Amniotic stem cell (primary cell): ENCODE measurements at regions not wholly inside any gene's neighbourhood (a gene's known extent, or its start where the extent isn't known, plus 50 kb on each side); places are given as distances from the start of the nearest gene placed in this dataset.

Experiments used
- DNase-seq: peaks from one replicate; lab custom pipeline; 2025; lab: John Stamatoyannopoulos, UW

- no peak for DNase-seq
Observed at GRCh38 chr5:6806668-6807067, 93.4 kb downstream of the TENT4A start.

GRCh38 chr5:6808462-6808861 is 95.2 kb downstream of the TENT4A start:
- no peak for DNase-seq

GRCh38 chr5:6810641-6811405 is 97.6 kb downstream of the TENT4A start:
- DNase-seq: no peak

- DNase-seq: no peak
Observed at GRCh38 chr5:6812091-6812490, 98.9 kb downstream of the TENT4A start.

GRCh38 chr5:6812800-6813731 is 99.8 kb downstream of the TENT4A start:
- no peak for DNase-seq

GRCh38 chr5:6814816-6815215 is 101.6 kb downstream of the TENT4A start:
- no peak for DNase-seq

- no peak for DNase-seq
Observed at GRCh38 chr5:6818594-6819511, 105.6 kb downstream of the TENT4A start.

GRCh38 chr5:6819521-6819920 is 106.3 kb downstream of the TENT4A start:
- no peak for DNase-seq

- no peak for DNase-seq
Observed at GRCh38 chr5:6820851-6821479, 107.7 kb downstream of the TENT4A start.

- DNase-seq: no peak
Observed at GRCh38 chr5:6822068-6822467, 108.8 kb downstream of the TENT4A start.

GRCh38 chr5:6822556-6823343 is 109.5 kb downstream of the TENT4A start:
- DNase-seq: no peak

- DNase-seq: no peak
Observed at GRCh38 chr5:6823996-6824395, 110.8 kb downstream of the TENT4A start.

- DNase-seq: no peak
Observed at GRCh38 chr5:6825678-6826244, 112.5 kb downstream of the TENT4A start.

- DNase-seq: no peak
Observed at GRCh38 chr5:6826756-6827155, 113.5 kb downstream of the TENT4A start.

GRCh38 chr5:6827526-6828219 is 114.4 kb downstream of the TENT4A start:
- no peak for DNase-seq

- no peak for DNase-seq
Observed at GRCh38 chr5:6829150-6829784, 116.0 kb downstream of the TENT4A start.

GRCh38 chr5:6830643-6831239 is 117.5 kb downstream of the TENT4A start:
- no peak for DNase-seq

GRCh38 chr5:6831678-6832671 is 118.7 kb downstream of the TENT4A start:
- DNase-seq: no peak
